ENCODE measurements at regions not wholly inside any gene's neighbourhood (a gene's known extent, or its start where the extent isn't known, plus 50 kb on each side); places are given as distances from the start of the nearest gene placed in this dataset.

DNA sequence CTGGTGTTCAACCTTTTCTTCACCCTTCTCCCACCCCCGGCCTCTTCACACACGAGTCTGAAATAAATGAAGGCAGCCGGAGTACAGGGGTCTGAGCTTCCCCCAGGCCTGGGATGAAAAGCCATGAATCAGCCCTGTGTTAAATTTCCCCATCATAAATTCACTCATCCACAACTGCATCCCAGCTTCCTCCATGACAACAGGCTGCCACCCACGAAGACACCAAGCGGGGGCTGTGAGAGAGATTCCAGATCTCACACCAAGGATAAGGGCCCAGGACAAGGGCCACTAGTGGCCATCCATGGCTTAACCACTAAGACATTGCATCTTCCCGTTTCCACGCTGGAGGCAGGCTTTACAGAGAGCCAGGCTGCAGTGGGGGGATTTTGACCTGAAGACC is 93.9 kb upstream of the NCOR2 start:
- TF ChIP-seq GABPA (IDR thresholded peaks at IDR 0.05; ENCODE audit: low read depth), result no peak
- TF ChIP-seq POLR2AphosphoS5 (IDR thresholded peaks at IDR 0.05; ENCODE audit: low read depth), result no peak
- TF ChIP-seq, protein P1, sequence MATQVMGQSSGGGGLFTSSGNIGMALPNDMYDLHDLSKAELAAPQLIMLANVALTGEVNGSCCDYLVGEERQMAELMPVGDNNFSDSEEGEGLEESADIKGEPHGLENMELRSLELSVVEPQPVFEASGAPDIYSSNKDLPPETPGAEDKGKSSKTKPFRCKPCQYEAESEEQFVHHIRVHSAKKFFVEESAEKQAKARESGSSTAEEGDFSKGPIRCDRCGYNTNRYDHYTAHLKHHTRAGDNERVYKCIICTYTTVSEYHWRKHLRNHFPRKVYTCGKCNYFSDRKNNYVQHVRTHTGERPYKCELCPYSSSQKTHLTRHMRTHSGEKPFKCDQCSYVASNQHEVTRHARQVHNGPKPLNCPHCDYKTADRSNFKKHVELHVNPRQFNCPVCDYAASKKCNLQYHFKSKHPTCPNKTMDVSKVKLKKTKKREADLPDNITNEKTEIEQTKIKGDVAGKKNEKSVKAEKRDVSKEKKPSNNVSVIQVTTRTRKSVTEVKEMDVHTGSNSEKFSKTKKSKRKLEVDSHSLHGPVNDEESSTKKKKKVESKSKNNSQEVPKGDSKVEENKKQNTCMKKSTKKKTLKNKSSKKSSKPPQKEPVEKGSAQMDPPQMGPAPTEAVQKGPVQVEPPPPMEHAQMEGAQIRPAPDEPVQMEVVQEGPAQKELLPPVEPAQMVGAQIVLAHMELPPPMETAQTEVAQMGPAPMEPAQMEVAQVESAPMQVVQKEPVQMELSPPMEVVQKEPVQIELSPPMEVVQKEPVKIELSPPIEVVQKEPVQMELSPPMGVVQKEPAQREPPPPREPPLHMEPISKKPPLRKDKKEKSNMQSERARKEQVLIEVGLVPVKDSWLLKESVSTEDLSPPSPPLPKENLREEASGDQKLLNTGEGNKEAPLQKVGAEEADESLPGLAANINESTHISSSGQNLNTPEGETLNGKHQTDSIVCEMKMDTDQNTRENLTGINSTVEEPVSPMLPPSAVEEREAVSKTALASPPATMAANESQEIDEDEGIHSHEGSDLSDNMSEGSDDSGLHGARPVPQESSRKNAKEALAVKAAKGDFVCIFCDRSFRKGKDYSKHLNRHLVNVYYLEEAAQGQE (IDR thresholded peaks at IDR 0.05; ENCODE audit: insufficient replicate concordance, low read depth), result no peak
- TF ChIP-seq SPI1 (IDR thresholded peaks at IDR 0.05; ENCODE audit: borderline replicate concordance, low read depth), result no peak
- TF ChIP-seq, protein P2, sequence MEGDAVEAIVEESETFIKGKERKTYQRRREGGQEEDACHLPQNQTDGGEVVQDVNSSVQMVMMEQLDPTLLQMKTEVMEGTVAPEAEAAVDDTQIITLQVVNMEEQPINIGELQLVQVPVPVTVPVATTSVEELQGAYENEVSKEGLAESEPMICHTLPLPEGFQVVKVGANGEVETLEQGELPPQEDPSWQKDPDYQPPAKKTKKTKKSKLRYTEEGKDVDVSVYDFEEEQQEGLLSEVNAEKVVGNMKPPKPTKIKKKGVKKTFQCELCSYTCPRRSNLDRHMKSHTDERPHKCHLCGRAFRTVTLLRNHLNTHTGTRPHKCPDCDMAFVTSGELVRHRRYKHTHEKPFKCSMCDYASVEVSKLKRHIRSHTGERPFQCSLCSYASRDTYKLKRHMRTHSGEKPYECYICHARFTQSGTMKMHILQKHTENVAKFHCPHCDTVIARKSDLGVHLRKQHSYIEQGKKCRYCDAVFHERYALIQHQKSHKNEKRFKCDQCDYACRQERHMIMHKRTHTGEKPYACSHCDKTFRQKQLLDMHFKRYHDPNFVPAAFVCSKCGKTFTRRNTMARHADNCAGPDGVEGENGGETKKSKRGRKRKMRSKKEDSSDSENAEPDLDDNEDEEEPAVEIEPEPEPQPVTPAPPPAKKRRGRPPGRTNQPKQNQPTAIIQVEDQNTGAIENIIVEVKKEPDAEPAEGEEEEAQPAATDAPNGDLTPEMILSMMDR (IDR thresholded peaks at IDR 0.05; ENCODE audit: insufficient read depth, low read length), result no peak
- DNase-seq (ENCODE audit: low read depth in 1 of 2, low spot score in 1 of 2), result no peak
- H3K27ac ChIP-seq (replicated peaks), result no peak overlapping the region
- no peak overlapping the region for H3K4me3 ChIP-seq (replicated peaks; ENCODE audit: insufficient read depth, low read length)
- H3K27me3 ChIP-seq (ENCODE audit: insufficient read depth, poor library complexity, severe bottlenecking), result no peaks in the 10 kb centered on the region

DNA sequence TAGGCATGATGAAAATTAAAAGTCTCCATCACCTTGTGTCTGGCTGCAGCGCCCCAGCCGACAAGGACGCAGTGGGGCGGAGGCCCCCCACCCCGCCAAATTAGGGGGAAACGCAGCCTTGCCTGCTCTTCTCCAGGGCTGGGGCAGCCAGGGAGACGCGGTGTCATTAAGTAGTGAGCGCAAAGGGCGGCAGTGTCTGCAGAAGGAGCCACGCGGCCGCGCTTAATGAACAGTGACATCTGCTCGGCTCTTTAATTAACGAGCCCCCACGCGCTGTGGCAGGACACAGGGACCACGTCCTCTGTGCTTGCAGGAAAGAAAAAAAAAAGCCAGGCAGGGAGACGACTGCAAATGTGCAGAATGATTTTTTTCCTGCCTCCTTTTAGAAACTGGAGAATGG is 93.4 kb upstream of the NCOR2 start:
- H3K27ac ChIP-seq (replicated peaks), result no peak overlapping the region
- no peaks in the 10 kb centered on the region for H3K27me3 ChIP-seq (ENCODE audit: insufficient read depth, poor library complexity, severe bottlenecking)
- no peak for DNase-seq (ENCODE audit: low read depth in 1 of 2, low spot score in 1 of 2)
- TF ChIP-seq GABPA (IDR thresholded peaks at IDR 0.05; ENCODE audit: low read depth) (no peak), SPI1 (IDR thresholded peaks at IDR 0.05; ENCODE audit: borderline replicate concordance, low read depth) (no peak), POLR2AphosphoS5 (IDR thresholded peaks at IDR 0.05; ENCODE audit: low read depth) (no peak)
- TF ChIP-seq, protein P2 (IDR thresholded peaks at IDR 0.05; ENCODE audit: insufficient read depth, low read length), result no peak
- TF ChIP-seq, protein P1 (IDR thresholded peaks at IDR 0.05; ENCODE audit: insufficient replicate concordance, low read depth), result no peak
- no peak overlapping the region for H3K4me3 ChIP-seq (replicated peaks; ENCODE audit: insufficient read depth, low read length)

DNA sequence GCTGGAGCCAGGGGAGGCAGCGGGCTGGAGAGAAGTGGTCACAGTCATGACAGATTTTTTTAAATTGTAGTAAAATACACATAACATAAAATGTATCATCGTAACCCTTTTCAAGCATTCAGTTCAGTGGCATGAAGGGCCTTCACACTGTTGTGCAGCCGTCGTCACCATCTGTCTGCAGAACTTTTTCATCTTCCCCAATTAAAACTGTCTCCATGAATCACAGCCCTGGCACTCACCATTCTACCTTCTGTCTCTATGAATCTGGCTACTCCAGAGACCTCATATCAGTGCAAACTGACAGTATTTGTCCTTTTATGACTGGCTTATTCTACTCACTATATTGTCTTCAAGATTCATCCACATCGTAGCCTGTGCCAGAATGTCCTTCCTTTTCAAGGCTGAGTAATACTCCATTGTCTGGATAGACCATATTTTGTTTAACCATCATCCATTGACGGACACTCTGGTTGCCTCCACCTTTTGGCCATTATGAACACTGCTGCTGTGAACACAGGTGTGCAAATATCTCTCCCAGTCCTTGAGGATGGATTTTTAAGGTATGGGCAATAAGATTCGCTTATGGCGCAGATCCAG is 91.5 kb upstream of the NCOR2 start:
- H3K4me3 ChIP-seq (replicated peaks; ENCODE audit: insufficient read depth, low read length), result no peak overlapping the region
- no peak for DNase-seq (ENCODE audit: low read depth in 1 of 2, low spot score in 1 of 2)
- H3K27me3 ChIP-seq (ENCODE audit: insufficient read depth, poor library complexity, severe bottlenecking), result no peaks in the 10 kb centered on the region
- H3K27ac ChIP-seq (replicated peaks), result no peak overlapping the region
- no peak for TF ChIP-seq GABPA (IDR thresholded peaks at IDR 0.05; ENCODE audit: low read depth)
- TF ChIP-seq, protein P1 (IDR thresholded peaks at IDR 0.05; ENCODE audit: insufficient replicate concordance, low read depth), result no peak
- TF ChIP-seq POLR2AphosphoS5 (IDR thresholded peaks at IDR 0.05; ENCODE audit: low read depth), result no peak
- TF ChIP-seq, protein P2 (IDR thresholded peaks at IDR 0.05; ENCODE audit: insufficient read depth, low read length), result no peak
- TF ChIP-seq SPI1 (IDR thresholded peaks at IDR 0.05; ENCODE audit: borderline replicate concordance, low read depth), result no peak
